Mammary epithelial cell (primary cell): ENCODE measurements at regions not wholly inside any gene's neighbourhood (a gene's known extent, or its start where the extent isn't known, plus 50 kb on each side); places are given as distances from the start of the nearest gene placed in this dataset.

ENCODE experiments used
- CTCF ChIP-seq, 2 donors: IDR thresholded peaks in 1 of 2; conservative IDR thresholded peaks in 1 of 2; 2 replicates each; pipeline ENCODE4 v1.5.1; 2011 to 2012; ENCODE audit warnings: inconsistent platforms in 2 of 2, low read length in 2 of 2, mild to moderate bottlenecking in 2 of 2, control low read depth in 1 of 2, low read depth in 1 of 2; ENCODE audit not compliant: insufficient read depth in 1 of 2; ENCODE audit errors: extremely low read depth in 1 of 2
- EZH2 ChIP-seq: IDR thresholded peaks from 2 replicates; pipeline ENCODE4 v1.6.1; 2012; ENCODE audit warnings: low read length, inconsistent platforms, borderline replicate concordance

GRCh38 chr5:171710451-171711024, 75.1 kb upstream of the SMIM23 start:
- no peak for TF ChIP-seq CTCF (conservative IDR thresholded peaks at IDR 0.05 in 1 of 2, IDR thresholded peaks at IDR 0.05 in 1 of 2; ENCODE audit: extremely low read depth in 1 of 2, insufficient read depth in 1 of 2, low read depth in 1 of 2, low read length in 2 of 2)
- TF ChIP-seq EZH2: no peak
